ENCODE measurements at regions not wholly inside any gene's neighbourhood (a gene's known extent, or its start where the extent isn't known, plus 50 kb on each side); places are given as distances from the start of the nearest gene placed in this dataset.

DNA sequence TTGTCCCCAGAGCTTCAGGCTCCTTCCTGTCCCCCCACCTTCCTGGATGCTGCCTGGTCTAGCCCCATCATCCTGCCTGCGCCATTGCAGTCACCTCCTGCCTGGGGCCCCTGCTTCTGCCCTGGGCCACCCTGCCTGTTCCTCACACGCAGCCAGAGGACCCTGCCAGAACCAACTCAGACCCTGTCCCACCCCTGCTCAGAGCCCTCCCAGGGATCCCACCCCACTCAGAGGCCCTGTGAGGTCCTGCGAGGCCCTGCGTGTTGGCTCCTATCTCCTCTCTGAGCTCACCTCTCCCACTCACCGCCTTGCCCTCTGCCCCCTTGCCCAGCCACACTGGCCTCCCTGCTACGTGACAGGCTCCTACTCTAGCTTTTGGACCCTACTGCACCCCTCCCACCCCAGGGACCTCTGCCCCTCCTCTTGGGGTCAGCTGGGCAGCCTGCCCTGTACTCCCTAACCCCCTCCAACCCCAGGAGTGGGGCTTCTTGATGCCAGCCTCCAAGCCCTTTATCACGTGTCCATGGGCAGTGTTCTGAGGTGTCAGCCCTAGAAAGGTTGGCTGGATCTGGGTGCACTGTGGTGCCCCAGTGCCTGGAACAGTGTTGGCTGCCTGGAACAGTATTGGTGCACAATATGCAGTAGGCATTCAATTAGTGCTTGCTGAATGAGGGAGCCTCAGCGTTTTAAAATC, 68.3 kb downstream of the CEBPB start:
- no peaks in the 10 kb centered on the region for H3K9me3 ChIP-seq (ENCODE audit: control insufficient read depth in 5 of 5, low read length in 5 of 5)
- peaks cover 6 to 25% (median 14%) of the 10 kb centered on the region in 5 donors for H3K4me1 ChIP-seq (ENCODE audit: control insufficient read depth in 5 of 5, insufficient read depth in 5 of 5, low read length in 5 of 5)

DNA sequence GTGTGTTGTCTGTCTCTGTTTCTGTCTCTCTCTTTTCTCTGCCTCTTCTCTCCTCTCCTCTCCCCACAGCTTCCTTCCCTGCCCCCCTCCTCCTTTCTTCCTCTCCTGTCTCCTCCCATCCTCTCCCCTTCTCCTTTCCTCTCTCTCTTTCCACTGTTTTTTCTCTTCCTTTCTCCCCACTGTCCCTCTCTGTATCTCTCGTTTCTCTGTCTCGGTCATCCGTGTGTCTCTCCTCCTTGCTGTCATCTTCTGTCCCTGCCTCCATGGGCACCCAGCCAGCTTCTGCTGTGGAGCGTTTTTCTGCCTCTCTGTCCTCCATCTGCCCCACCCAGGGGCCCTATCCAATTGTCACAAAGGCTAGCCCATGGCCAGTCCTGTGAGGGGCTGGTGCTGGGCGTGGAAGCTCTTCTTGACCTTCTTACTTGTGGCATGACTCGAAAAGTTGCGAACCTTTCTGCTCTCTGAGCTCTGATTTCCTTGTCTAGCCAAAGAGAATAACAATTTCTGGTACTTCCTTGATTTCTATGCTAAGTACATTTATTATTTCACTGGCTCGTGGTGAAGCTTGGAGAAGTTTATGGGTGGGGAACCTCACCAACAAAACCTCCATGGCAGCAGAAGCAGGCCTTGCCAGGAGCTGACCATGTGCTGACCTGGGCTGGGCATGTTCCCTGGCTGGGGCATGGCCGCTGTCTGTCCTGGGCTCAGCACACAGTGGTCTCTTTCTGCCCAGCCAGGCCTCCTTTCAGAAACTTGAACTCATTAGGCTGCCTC, 69.3 kb downstream of the CEBPB start:
- H3K36me3 ChIP-seq (ENCODE audit: control insufficient read depth in 5 of 5, insufficient read depth in 5 of 5, low read length in 5 of 5), result no peaks in the 10 kb centered on the region
- no peaks in the 10 kb centered on the region for H3K27me3 ChIP-seq (ENCODE audit: control insufficient read depth in 5 of 5, insufficient read depth in 4 of 5, low read length in 5 of 5)
- no peaks in the 10 kb centered on the region for H3K9me3 ChIP-seq (ENCODE audit: control insufficient read depth in 5 of 5, low read length in 5 of 5)
- peaks cover 6 to 25% (median 14%) of the 10 kb centered on the region in 5 donors for H3K4me1 ChIP-seq (ENCODE audit: control insufficient read depth in 5 of 5, insufficient read depth in 5 of 5, low read length in 5 of 5)
- H3K27ac ChIP-seq (ENCODE audit: low read depth, low read length), result no peak overlapping the region
- H3K4me3 ChIP-seq (ENCODE audit: low read depth in 1 of 5, low read length in 5 of 5), result peak overlapping the region in 1 of 5 donors; percentile 16
- H3K9ac ChIP-seq (ENCODE audit: low read length in 5 of 5), result peak overlapping the region in 3 of 5 donors; percentile 11 to 25 (median 21)

More for the DNA sequence above, 68.3 kb downstream of the CEBPB start:
- no peak overlapping the region for H3K27ac ChIP-seq (ENCODE audit: low read depth, low read length)
- H3K36me3 ChIP-seq (ENCODE audit: control insufficient read depth in 5 of 5, insufficient read depth in 5 of 5, low read length in 5 of 5), result no peaks in the 10 kb centered on the region
- H3K27me3 ChIP-seq (ENCODE audit: control insufficient read depth in 5 of 5, insufficient read depth in 4 of 5, low read length in 5 of 5), result no peaks in the 10 kb centered on the region
- H3K9ac ChIP-seq (ENCODE audit: low read length in 5 of 5), result no peak overlapping the region
- no peak overlapping the region for H3K4me3 ChIP-seq (ENCODE audit: low read depth in 1 of 5, low read length in 5 of 5)

DNA sequence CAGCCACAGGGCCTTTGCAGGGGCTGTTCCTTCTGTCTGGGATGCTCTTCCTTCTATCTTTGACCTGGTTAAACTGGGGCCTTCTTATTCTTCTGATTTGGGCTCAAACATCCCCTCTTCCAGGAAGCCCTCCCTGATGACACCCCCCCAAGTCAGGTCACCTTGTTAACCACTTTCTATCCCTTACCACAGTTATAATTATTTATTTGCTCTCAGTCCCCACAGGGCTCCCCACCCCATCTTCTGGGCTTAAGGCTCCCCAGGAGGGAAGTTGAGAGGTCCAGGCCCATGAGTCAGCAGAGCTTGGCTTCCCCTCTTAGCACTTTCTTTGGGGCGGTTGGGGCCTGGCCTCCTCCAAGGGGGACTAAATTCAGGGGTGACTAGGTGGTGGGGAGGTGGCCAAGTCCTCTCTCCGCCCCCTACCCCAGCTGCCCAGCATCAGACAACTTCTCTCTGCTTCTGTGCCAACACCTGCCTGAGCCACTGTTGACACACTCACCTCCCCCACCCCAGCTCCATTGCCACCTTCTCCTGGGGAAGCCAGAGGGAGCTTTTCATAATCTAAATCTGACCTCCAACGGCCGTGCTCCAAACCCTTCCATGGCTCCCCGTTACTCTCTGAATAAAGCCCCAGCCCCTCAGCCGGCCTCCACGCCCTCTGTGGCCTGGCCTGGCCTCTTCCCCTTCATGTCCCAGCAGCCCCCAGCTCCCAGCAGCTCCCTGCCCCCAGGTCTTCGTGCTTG, 70.0 kb downstream of the CEBPB start:
- Histone ChIP-seq H3K36me3 (ENCODE audit: control insufficient read depth in 5 of 5, insufficient read depth in 5 of 5, low read length in 5 of 5) (no peaks in the 10 kb centered on the region), H3K9me3 (ENCODE audit: control insufficient read depth in 5 of 5, low read length in 5 of 5) (no peaks in the 10 kb centered on the region), H3K4me1 (ENCODE audit: control insufficient read depth in 5 of 5, insufficient read depth in 5 of 5, low read length in 5 of 5) (peaks cover 9 to 26% (median 17%) of the 10 kb centered on the region in 5 donors), H3K27me3 (ENCODE audit: control insufficient read depth in 5 of 5, insufficient read depth in 4 of 5, low read length in 5 of 5) (no peaks in the 10 kb centered on the region), H3K4me3 (ENCODE audit: low read depth in 1 of 5, low read length in 5 of 5) (no peak overlapping the region), H3K27ac (ENCODE audit: low read depth, low read length) (no peak overlapping the region), H3K9ac (ENCODE audit: low read length in 5 of 5) (peak overlapping the region in 2 of 5 donors; percentile 3 to 44)

GRCh38 chr20:50261471-50262212, 71.0 kb downstream of the CEBPB start:
- Histone ChIP-seq H3K27ac (ENCODE audit: low read depth, low read length) (no peak overlapping the region), H3K36me3 (ENCODE audit: control insufficient read depth in 5 of 5, insufficient read depth in 5 of 5, low read length in 5 of 5) (no peaks in the 10 kb centered on the region), H3K9ac (ENCODE audit: low read length in 5 of 5) (peak overlapping the region in 2 of 5 donors; percentile 39 to 44), H3K4me3 (ENCODE audit: low read depth in 1 of 5, low read length in 5 of 5) (no peak overlapping the region), H3K4me1 (ENCODE audit: control insufficient read depth in 5 of 5, insufficient read depth in 5 of 5, low read length in 5 of 5) (peaks cover 8 to 34% (median 24%) of the 10 kb centered on the region in 5 donors), H3K9me3 (ENCODE audit: control insufficient read depth in 5 of 5, low read length in 5 of 5) (no peaks in the 10 kb centered on the region), H3K27me3 (ENCODE audit: control insufficient read depth in 5 of 5, insufficient read depth in 4 of 5, low read length in 5 of 5) (no peaks in the 10 kb centered on the region)

DNA sequence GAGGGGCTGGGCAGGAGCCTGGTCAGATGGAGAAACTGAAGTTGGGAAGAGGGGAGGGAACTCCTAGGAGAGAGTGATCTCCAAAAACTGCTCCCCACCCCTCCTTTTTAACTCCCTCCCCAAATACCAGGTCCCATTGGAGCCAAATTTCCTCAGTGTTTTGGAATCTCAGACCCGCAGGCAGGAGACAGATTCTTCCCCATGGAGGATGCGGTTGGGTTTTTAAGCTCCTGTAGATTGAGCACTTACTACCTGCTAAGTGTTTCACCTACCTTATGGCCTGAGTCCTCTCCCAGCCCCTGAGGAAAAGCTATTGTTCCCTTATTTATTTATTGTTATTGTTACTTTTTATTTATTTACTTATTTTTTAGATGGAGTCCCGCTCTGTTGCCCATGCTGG, 73.2 kb downstream of the CEBPB start:
- peak overlapping the region in 1 of 5 donors; percentile 30 for H3K9ac ChIP-seq (ENCODE audit: low read length in 5 of 5)
- no peak overlapping the region for H3K4me3 ChIP-seq (ENCODE audit: low read depth in 1 of 5, low read length in 5 of 5)
- H3K27me3 ChIP-seq (ENCODE audit: control insufficient read depth in 5 of 5, insufficient read depth in 4 of 5, low read length in 5 of 5), result no peaks in the 10 kb centered on the region
- no peak overlapping the region for H3K27ac ChIP-seq (ENCODE audit: low read depth, low read length)
- peaks cover 8 to 49% (median 40%) of the 10 kb centered on the region in 5 donors for H3K4me1 ChIP-seq (ENCODE audit: control insufficient read depth in 5 of 5, insufficient read depth in 5 of 5, low read length in 5 of 5)
- no peaks in the 10 kb centered on the region for H3K9me3 ChIP-seq (ENCODE audit: control insufficient read depth in 5 of 5, low read length in 5 of 5)
- H3K36me3 ChIP-seq (ENCODE audit: control insufficient read depth in 5 of 5, insufficient read depth in 5 of 5, low read length in 5 of 5), result no peaks in the 10 kb centered on the region

DNA sequence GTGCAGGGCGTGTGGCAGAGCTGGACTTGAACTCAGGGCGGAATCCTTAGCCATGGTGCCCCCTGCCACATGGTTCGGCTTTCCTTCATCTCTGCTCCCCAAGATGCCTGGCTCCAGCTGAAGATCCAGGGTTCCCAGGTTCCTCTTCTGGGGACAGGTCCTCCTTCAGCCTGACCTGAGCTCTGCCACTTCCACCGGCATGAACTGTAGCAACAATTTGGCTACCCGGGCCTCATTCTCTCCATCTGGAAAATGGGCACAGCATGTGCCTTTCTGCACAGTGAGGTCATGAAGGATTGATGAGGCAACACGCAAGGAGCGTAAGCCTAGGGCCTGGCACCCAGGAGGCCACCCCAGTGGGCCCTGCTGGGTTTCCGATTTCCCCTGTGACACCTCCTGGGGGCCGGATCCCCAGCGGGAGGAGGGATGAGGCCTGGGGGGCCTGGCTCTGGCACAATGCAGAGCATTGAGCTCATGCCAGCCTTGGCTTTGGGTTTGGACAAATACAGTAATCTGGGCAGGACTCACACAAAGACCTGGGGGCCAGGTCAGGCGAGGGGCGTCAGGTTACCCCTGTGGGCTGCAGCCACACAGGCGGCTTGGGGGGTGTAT, 74.0 kb downstream of the CEBPB start:
- Histone ChIP-seq H3K27ac (ENCODE audit: low read depth, low read length) (no peak overlapping the region), H3K4me1 (ENCODE audit: control insufficient read depth in 5 of 5, insufficient read depth in 5 of 5, low read length in 5 of 5) (peaks cover 8 to 50% (median 37%) of the 10 kb centered on the region in 5 donors), H3K9ac (ENCODE audit: low read length in 5 of 5) (no peak overlapping the region), H3K27me3 (ENCODE audit: control insufficient read depth in 5 of 5, insufficient read depth in 4 of 5, low read length in 5 of 5) (no peaks in the 10 kb centered on the region), H3K9me3 (ENCODE audit: control insufficient read depth in 5 of 5, low read length in 5 of 5) (no peaks in the 10 kb centered on the region), H3K4me3 (ENCODE audit: low read depth in 1 of 5, low read length in 5 of 5) (no peak overlapping the region), H3K36me3 (ENCODE audit: control insufficient read depth in 5 of 5, insufficient read depth in 5 of 5, low read length in 5 of 5) (no peaks in the 10 kb centered on the region)

DNA sequence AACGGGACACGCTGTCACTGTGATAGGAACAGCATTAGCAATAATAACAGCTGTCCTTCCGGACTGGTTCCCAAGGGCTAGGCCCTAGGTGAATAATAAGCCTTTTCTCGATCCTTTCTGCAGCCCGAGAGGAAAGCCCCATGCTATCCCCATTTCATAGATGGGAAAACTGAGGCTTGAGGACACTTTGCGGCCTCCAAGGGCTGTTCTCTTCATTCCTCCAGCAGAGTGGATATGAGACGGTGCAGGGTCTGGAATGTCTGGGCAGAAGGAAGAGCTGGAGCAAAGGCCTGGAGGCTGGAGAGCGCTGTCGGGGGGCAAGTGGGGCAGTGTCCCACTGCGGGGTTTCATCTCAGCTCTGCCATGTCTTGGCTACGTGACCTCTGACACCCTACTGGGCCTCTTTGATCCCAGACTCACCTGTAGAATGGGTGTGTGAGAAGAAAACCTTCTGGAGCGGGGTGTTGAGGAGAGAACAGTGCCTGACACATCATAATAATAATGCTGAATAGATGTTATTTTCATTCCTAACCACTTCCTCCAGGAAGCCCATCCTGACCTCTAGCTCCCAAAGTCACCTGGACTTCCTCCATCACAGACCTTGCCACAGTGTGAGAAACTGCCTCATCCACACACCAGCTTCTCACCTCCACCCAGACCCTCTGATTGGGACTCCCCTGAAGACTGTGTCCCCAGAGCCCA, 74.8 kb downstream of the CEBPB start:
- Histone ChIP-seq H3K9me3 (ENCODE audit: control insufficient read depth in 5 of 5, low read length in 5 of 5) (no peaks in the 10 kb centered on the region), H3K4me1 (ENCODE audit: control insufficient read depth in 5 of 5, insufficient read depth in 5 of 5, low read length in 5 of 5) (peaks cover 3 to 50% (median 30%) of the 10 kb centered on the region in 5 donors), H3K27ac (ENCODE audit: low read depth, low read length) (no peak overlapping the region), H3K27me3 (ENCODE audit: control insufficient read depth in 5 of 5, insufficient read depth in 4 of 5, low read length in 5 of 5) (peaks cover 0 to 3% (median 0%) of the 10 kb centered on the region in 5 donors), H3K36me3 (ENCODE audit: control insufficient read depth in 5 of 5, insufficient read depth in 5 of 5, low read length in 5 of 5) (no peaks in the 10 kb centered on the region), H3K4me3 (ENCODE audit: low read depth in 1 of 5, low read length in 5 of 5) (no peak overlapping the region), H3K9ac (ENCODE audit: low read length in 5 of 5) (no peak overlapping the region)

GRCh38 chr20:50266293-50267040, 75.8 kb downstream of the CEBPB start:
- Histone ChIP-seq H3K4me1 (ENCODE audit: control insufficient read depth in 5 of 5, insufficient read depth in 5 of 5, low read length in 5 of 5) (peaks cover 3 to 49% (median 35%) of the 10 kb centered on the region in 5 donors), H3K4me3 (ENCODE audit: low read depth in 1 of 5, low read length in 5 of 5) (peak overlapping the region in 1 of 5 donors; percentile 42), H3K36me3 (ENCODE audit: control insufficient read depth in 5 of 5, insufficient read depth in 5 of 5, low read length in 5 of 5) (no peaks in the 10 kb centered on the region), H3K27ac (ENCODE audit: low read depth, low read length) (no peak overlapping the region), H3K9me3 (ENCODE audit: control insufficient read depth in 5 of 5, low read length in 5 of 5) (no peaks in the 10 kb centered on the region), H3K27me3 (ENCODE audit: control insufficient read depth in 5 of 5, insufficient read depth in 4 of 5, low read length in 5 of 5) (peaks cover 0 to 3% (median 0%) of the 10 kb centered on the region in 5 donors), H3K9ac (ENCODE audit: low read length in 5 of 5) (peak overlapping the region in 2 of 5 donors; percentile 38 to 55)
